ENCODE measurements at regions not wholly inside any gene's neighbourhood (a gene's known extent, or its start where the extent isn't known, plus 50 kb on each side); places are given as distances from the start of the nearest gene placed in this dataset.
A peak's percentile ranks its signal among the peaks of the same experiment; 100 is the strongest.

- H3K36me3 ChIP-seq: no peaks in the 10 kb centered on the region
- no peak for TF ChIP-seq CTCF (IDR thresholded peaks at IDR 0.05)
- H3K9me3 ChIP-seq: no peaks in the 10 kb centered on the region
- H3K4me3 ChIP-seq: no peak overlapping the region
- H3K4me1 ChIP-seq: peaks cover 5% of the 10 kb centered on the region
- H3K27ac ChIP-seq: no peak overlapping the region
- no peaks in the 10 kb centered on the region for H3K27me3 ChIP-seq (ENCODE audit: low read depth)
- DNase-seq: no peak
- intact Hi-C loops (cut with DNase I): no loop called here
- peak; percentile 29 to 78 for ATAC-seq
Observed at GRCh38 chr3:98986073-98986472, 84.6 kb upstream of the DCBLD2 start.

GRCh38 chr3:98985431-98985830 lies 83.9 kb upstream of the DCBLD2 start:
- DNase-seq (no peak), ATAC-seq (peak; percentile 56 to 91)
- no peaks in the 10 kb centered on the region for H3K36me3 ChIP-seq
- no peak overlapping the region for H3K27ac ChIP-seq
- H3K9me3 ChIP-seq: no peaks in the 10 kb centered on the region
- H3K27me3 ChIP-seq (ENCODE audit: low read depth): no peaks in the 10 kb centered on the region
- H3K4me1 ChIP-seq: peaks cover 5% of the 10 kb centered on the region
- H3K4me3 ChIP-seq: no peak overlapping the region
- no peak for TF ChIP-seq CTCF (IDR thresholded peaks at IDR 0.05)
- intact Hi-C loops (cut with DNase I): no loop called here

GRCh38 chr3:98984024-98984423 lies 82.5 kb upstream of the DCBLD2 start:
- ATAC-seq (no peak), DNase-seq (no peak)
- Histone ChIP-seq H3K4me1 (peaks cover 5% of the 10 kb centered on the region), H3K27me3 (ENCODE audit: low read depth) (no peaks in the 10 kb centered on the region), H3K4me3 (no peak overlapping the region), H3K36me3 (no peaks in the 10 kb centered on the region), H3K27ac (no peak overlapping the region), H3K9me3 (no peaks in the 10 kb centered on the region)
- no peak for TF ChIP-seq CTCF (IDR thresholded peaks at IDR 0.05)
- intact Hi-C loops (cut with DNase I): no loop called here

- no peak for TF ChIP-seq CTCF (IDR thresholded peaks at IDR 0.05)
- H3K27me3 ChIP-seq (ENCODE audit: low read depth): no peaks in the 10 kb centered on the region
- no peak overlapping the region for H3K4me3 ChIP-seq
- H3K9me3 ChIP-seq: no peaks in the 10 kb centered on the region
- no peaks in the 10 kb centered on the region for H3K36me3 ChIP-seq
- peaks cover 5% of the 10 kb centered on the region for H3K4me1 ChIP-seq
- ATAC-seq: no peak
- intact Hi-C loops (cut with DNase I): no loop called here
- H3K27ac ChIP-seq: no peak overlapping the region
- no peak for DNase-seq
Observed at GRCh38 chr3:98982351-98982750, 80.9 kb upstream of the DCBLD2 start.

- no peaks in the 10 kb centered on the region for H3K9me3 ChIP-seq
- ATAC-seq (no peak), DNase-seq (no peak)
- no peak overlapping the region for H3K4me3 ChIP-seq
- TF ChIP-seq CTCF (IDR thresholded peaks at IDR 0.05): no peak
- H3K4me1 ChIP-seq: peaks cover 1% of the 10 kb centered on the region
- no peaks in the 10 kb centered on the region for H3K27me3 ChIP-seq (ENCODE audit: low read depth)
- no peak overlapping the region for H3K27ac ChIP-seq
- intact Hi-C loops (cut with DNase I): no loop called here
- no peaks in the 10 kb centered on the region for H3K36me3 ChIP-seq
Observed at GRCh38 chr3:98980915-98981596, 79.6 kb upstream of the DCBLD2 start.
